NCI-H2227 (cell line): ENCODE measurements at regions not wholly inside any gene's neighbourhood (a gene's known extent, or its start where the extent isn't known, plus 50 kb on each side); places are given as distances from the start of the nearest gene placed in this dataset.

ENCODE experiments used
- DNase-seq: peaks from one replicate; lab custom pipeline; 2025; ENCODE audit not compliant: unreplicated experiment; lab: John Stamatoyannopoulos, UW

GRCh38 chr20:4095639-4096038 is 53.0 kb upstream of the SMOX start:
- no peak for DNase-seq

- peak; percentile 34 for DNase-seq
Measured at GRCh38 chr20:4091490-4092479, 56.8 kb upstream of the SMOX start.

GRCh38 chr20:4090756-4091489 is 57.7 kb upstream of the SMOX start:
- DNase-seq = no peak

DNA sequence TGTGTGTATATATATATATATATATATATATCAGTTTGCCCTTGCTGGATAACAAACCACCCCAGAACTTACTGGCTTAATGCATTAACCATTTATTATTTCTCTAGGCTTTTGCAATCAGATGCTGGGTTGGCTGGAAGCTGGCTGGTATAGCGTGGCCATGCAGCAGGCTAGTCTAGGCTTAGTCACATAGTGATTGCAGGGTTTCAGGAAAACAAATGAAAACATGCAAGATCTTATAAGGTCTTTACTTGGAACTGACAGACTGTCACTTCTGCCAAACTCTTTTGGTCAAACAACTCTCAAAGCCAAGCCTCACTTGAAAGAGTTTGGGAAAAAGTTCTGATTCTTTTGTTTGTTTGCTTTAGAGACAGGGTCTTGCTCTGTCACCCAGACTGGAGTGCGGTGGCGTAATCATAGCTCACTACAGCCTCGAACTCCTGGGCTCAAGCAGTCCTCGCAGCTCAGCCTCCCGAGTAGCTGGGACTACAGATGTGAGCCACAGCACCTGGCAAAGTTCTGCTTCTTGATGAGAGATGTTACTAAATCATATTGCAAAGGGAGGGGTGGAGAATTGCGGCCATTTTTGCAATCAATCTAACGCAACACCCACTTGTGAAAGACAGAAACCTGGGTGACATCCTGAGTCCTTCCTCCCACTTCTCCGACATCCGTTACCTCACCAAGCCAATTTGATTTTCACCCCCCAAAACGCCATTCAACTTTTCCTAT is 58.7 kb upstream of the SMOX start:
- no peak for DNase-seq

GRCh38 chr20:4088766-4089165 is 59.9 kb upstream of the SMOX start:
- no peak for DNase-seq

DNA sequence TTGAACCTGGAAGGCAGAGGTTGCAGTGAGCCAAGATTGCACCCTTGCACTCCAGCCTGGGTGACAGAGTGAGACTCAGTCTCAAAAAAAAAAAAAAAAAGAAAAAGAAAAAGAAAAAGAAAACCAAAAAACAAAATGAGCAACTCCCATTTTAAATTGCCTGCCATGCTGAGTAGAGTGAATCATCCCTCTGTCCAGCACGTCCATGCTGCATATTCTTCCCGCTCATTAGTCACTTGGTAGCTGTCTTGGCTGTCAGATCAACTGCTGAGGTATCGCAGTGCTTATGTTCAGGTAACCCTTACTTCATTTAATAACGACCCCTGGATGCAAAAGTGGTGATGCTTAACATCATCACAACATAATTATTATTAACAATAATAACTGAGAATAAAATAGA is 60.7 kb upstream of the SMOX start:
- DNase-seq = no peak

DNA sequence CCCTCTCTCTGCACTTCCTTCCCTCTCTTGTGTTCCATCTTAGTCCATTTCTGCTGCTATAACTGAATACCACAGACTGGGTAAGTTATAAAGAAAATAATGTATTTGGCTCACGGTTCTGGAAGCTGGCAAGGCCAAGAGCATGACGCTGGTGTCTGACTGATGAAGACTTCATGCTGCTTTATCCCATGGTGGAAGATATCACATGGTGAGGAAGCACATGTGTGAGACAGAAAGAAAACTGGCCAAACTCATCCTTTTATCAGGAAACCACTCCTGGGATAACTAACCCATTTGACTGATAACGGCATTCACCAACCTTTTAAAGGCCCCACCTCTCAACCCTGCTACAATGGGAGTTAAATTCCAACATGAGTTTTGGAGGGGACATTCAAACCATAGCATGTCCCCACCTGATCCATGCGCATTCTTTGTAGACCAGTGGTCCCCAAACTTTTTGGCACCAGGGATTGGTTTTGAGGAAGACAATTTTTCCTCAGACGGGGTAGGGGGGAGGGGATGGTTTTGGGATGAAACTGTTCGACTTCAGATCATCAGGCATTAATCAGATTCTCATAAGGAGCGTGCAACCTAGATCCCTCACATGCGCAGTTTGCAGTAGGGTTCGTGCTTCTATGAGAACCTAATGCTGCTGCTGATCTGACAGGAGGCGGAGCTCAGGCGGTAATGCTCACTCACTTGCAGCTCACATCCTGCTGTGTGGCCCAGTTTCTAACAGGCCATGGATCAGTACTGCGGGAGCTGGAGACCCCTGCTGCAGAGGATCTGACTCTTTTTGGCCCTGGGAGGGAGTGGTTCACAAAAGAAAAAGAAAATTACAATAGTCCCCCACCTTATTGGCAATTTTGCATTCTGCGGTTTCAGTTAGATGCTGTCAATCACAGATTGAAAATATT is 61.6 kb upstream of the SMOX start:
- no peak for DNase-seq

DNA sequence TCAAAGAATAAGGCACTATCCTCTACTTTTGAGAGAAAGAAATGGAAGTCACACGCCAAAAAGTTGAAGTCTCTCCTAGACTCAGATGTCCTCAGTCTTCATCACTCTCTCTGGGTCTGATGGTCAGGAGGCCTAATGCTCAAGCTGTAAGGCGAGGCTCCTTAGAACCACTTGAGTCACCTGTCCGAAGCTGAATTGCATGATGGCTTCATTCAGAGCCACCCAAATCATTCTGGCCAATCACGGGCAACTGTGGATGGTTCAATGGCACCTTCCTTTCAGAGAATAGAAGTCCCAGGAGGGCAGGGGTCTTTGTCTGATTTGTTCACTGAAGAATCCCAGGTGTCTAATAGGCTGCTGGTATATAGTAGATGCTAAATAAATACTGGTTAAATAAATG is 63.9 kb upstream of the SMOX start:
- no peak for DNase-seq

DNA sequence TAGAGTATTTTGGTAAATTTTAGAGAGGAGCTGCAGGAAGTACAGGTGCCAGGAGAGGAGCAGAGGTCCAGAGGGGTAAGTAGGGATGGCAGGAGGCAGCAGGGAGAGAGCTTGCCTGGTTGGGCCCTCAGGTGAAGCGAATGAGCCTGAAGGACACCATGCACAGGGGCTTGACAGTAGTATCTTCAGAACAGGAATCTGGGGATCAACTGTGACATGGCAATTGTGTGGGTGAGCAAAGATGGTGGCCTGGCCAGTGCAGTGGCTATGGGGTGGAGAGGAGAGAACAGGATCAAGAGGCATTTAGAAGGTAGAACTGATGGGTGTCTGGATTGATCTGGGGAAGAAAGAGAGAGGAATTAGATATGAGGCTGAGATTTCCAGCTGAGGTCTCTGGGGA is 64.5 kb upstream of the SMOX start:
- DNase-seq = no peak

DNA sequence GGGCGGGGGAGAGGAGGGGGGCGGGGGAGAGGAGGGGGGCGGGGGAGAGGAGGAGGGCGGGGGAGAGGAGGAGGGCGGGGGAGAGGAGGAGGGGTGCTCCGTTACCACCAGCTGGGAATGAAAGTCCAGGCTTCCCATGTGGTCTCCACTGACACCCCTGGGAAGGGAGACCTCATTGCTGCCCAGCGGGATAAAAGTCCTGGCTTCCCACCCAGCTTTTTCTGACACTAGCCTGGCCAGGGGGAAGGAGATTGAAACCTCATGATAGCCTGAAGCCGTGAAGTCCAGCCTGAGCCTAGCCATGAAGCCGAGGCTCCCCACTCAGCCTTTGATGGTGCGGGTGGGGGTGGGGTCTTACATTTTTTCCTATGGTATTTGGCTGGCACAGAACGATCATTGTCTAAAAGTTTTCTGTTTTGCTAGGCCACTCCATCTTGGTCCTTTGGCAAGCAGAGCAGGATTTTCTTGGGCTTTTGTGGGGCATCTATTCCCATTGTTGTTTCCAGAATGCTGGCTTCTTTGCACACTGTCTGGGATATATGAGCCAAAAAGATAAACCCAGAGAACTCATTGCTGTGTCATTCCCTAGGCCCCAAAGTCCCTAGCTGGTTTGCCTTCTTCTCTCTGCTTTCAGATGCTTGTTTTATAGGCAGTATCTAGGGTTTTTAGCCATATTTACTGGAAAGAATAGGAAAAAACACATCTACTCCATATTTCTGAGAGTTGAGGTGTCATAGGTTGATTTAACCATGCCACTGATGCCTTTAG is 65.3 kb upstream of the SMOX start:
- DNase-seq = no peak

DNA sequence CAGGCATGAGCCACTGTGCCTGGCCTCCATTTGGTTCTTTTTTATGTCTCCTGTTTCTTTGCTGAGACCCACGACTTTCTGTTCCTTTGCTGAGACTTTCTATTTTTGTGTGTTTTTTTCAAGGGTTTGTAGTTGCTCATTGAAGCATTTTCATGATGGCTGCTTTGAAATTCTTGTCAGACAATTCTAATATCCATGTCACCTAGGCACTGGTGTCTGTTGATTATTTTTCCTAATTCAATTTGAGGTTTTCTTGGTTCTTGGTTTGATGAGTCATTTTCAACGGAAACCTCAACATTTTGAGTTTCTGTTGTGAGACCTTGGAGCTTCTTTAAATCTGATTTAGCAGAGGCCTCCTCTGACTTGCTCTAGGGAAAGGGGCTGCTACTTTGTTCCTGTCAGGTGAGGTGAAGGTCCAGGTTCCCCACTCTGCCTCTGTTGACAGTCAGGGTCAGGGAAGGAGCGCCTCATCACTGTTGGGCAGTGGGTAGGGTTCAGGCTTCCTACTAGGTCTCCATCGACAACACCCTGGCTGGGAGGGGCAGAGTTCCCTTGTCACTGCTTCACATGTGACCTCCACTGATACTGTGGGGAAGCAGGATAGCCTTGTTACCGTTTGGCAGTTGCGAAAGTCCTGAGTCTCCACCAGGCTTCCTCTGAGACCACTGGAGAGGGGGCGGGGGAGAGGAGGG is 66.1 kb upstream of the SMOX start:
- no peak for DNase-seq

DNA sequence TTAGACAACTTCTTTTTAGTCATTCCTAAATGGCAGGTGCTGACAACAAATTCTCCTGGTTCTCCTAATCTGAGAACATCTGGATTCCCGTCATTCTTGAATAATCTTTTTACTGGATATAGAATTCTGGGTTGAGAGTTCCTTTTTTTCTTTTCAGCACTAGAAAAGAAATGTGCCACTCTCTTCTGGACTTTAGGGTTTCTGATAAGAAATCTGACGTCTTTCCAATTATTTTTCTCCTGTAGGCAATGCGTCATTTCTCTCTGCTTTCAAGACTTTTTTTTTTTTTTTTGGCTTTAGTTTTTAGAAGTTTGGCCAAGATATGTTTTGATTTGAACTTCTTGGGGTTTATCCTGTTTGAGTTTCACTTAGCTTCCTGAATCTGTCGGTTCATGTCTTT is 66.1 kb upstream of the RNF24 start:
- DNase-seq = no peak

GRCh38 chr20:4076671-4077070 is 61.3 kb upstream of the RNF24 start:
- DNase-seq = no peak

- DNase-seq = no peak
Measured at GRCh38 chr20:4076033-4076432, 60.7 kb upstream of the RNF24 start.

- DNase-seq = no peak
Measured at GRCh38 chr20:4074877-4075455, 59.6 kb upstream of the RNF24 start.

GRCh38 chr20:4073852-4074741 is 58.7 kb upstream of the RNF24 start:
- no peak for DNase-seq

GRCh38 chr20:4071178-4071693 is 55.9 kb upstream of the RNF24 start:
- no peak for DNase-seq
